ENCODE measurements at regions not wholly inside any gene's neighbourhood (a gene's known extent, or its start where the extent isn't known, plus 50 kb on each side); places are given as distances from the start of the nearest gene placed in this dataset.

GRCh38 chr10:43982250-43982649 lies 333.6 kb upstream of the ZNF32 start:
- FAIRE-seq (no peak), DNase-seq (ENCODE audit: low read depth) (no peak)
- H3K4me3 ChIP-seq (ENCODE audit: low read depth, low read length), result no peak overlapping the region
- H3K36me3 ChIP-seq (ENCODE audit: control insufficient read depth, insufficient read depth, low read length), result no peaks in the 10 kb centered on the region
- H3K27me3 ChIP-seq (ENCODE audit: control insufficient read depth, insufficient read depth, low read length), result no peaks in the 10 kb centered on the region
- TF ChIP-seq CTCF (IDR thresholded peaks at IDR 0.05; ENCODE audit: insufficient read depth, low read length, severe bottlenecking), result no peak

- Histone ChIP-seq H3K36me3 (ENCODE audit: control insufficient read depth, insufficient read depth, low read length) (no peaks in the 10 kb centered on the region), H3K27me3 (ENCODE audit: control insufficient read depth, insufficient read depth, low read length) (no peaks in the 10 kb centered on the region), H3K4me3 (ENCODE audit: low read depth, low read length) (no peak overlapping the region)
- no peak for TF ChIP-seq CTCF (IDR thresholded peaks at IDR 0.05; ENCODE audit: insufficient read depth, low read length, severe bottlenecking)
- no peak for DNase-seq (ENCODE audit: low read depth)
- FAIRE-seq, result no peak
These were observed 333.0 kb upstream of the ZNF32 start for GRCh38 chr10:43981696-43982095.

- no peak for DNase-seq (ENCODE audit: low read depth)
- Histone ChIP-seq H3K27me3 (ENCODE audit: control insufficient read depth, insufficient read depth, low read length) (no peaks in the 10 kb centered on the region), H3K4me3 (ENCODE audit: low read depth, low read length) (no peak overlapping the region), H3K36me3 (ENCODE audit: control insufficient read depth, insufficient read depth, low read length) (no peaks in the 10 kb centered on the region)
- FAIRE-seq, result no peak
- TF ChIP-seq CTCF (IDR thresholded peaks at IDR 0.05; ENCODE audit: insufficient read depth, low read length, severe bottlenecking), result no peak
These were observed 332.6 kb upstream of the ZNF32 start for GRCh38 chr10:43981232-43981631.

- peak; percentile 66 for FAIRE-seq
- no peak for DNase-seq (ENCODE audit: low read depth)
- H3K27me3 ChIP-seq (ENCODE audit: control insufficient read depth, insufficient read depth, low read length), result no peaks in the 10 kb centered on the region
- no peaks in the 10 kb centered on the region for H3K36me3 ChIP-seq (ENCODE audit: control insufficient read depth, insufficient read depth, low read length)
- TF ChIP-seq CTCF (IDR thresholded peaks at IDR 0.05; ENCODE audit: insufficient read depth, low read length, severe bottlenecking), result no peak
- H3K4me3 ChIP-seq (ENCODE audit: low read depth, low read length), result no peak overlapping the region
These were observed 332.0 kb upstream of the ZNF32 start for GRCh38 chr10:43980715-43981114.

DNA sequence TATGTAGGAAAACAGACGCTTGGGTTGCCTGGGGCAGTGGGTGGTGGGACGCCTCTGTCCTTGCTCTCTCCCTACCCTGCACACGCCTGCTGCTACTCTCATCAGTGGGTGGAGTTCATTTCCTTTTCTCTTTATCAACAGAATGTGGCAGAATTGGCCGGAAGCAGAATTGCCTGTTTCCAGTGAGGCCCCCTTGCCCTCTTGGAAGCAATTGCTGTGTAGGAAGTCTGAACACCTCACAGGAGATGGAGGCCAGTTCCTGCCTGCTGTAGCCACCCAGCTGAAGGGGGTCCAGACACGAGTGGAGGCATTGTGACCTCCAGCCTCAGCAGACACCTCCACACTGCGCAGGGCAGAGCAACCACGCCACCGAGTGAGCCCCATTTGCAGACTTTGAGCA lies 331.6 kb upstream of the ZNF32 start:
- FAIRE-seq, result no peak
- no peak for DNase-seq (ENCODE audit: low read depth)
- Histone ChIP-seq H3K27me3 (ENCODE audit: control insufficient read depth, insufficient read depth, low read length) (no peaks in the 10 kb centered on the region), H3K4me3 (ENCODE audit: low read depth, low read length) (no peak overlapping the region), H3K36me3 (ENCODE audit: control insufficient read depth, insufficient read depth, low read length) (no peaks in the 10 kb centered on the region)
- TF ChIP-seq CTCF (IDR thresholded peaks at IDR 0.05; ENCODE audit: insufficient read depth, low read length, severe bottlenecking), result no peak

GRCh38 chr10:43979551-43979950 lies 330.9 kb upstream of the ZNF32 start:
- DNase-seq (ENCODE audit: low read depth), result no peak
- Histone ChIP-seq H3K4me3 (ENCODE audit: low read depth, low read length) (no peak overlapping the region), H3K36me3 (ENCODE audit: control insufficient read depth, insufficient read depth, low read length) (no peaks in the 10 kb centered on the region), H3K27me3 (ENCODE audit: control insufficient read depth, insufficient read depth, low read length) (no peaks in the 10 kb centered on the region)
- FAIRE-seq, result no peak
- no peak for TF ChIP-seq CTCF (IDR thresholded peaks at IDR 0.05; ENCODE audit: insufficient read depth, low read length, severe bottlenecking)

Measured in bronchial epithelial cell (primary cell).